ENCODE measurements at regions not wholly inside any gene's neighbourhood (a gene's known extent, or its start where the extent isn't known, plus 50 kb on each side); places are given as distances from the start of the nearest gene placed in this dataset.

DNA sequence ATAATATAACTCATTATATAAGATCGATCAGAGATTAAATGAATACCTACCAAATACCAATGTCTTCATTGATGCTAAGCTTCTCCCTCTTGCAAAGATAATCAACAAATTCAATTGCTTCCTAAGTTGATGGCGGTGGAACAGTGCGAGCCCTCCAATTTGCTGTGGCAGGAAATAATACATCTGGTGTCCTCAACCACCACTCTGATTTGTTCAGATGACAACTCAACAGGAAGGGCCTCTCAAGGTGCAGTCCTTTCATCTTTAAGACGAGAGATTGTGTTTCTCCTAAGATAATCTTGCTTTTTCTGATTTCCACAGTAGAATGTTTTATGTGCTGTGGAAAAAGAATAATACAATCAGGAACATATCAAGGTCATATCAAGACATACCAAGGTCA, 56.6 kb upstream of the IGFBP2 start:
- intact Hi-C loops (cut with DNase I) = no loop called here

DNA sequence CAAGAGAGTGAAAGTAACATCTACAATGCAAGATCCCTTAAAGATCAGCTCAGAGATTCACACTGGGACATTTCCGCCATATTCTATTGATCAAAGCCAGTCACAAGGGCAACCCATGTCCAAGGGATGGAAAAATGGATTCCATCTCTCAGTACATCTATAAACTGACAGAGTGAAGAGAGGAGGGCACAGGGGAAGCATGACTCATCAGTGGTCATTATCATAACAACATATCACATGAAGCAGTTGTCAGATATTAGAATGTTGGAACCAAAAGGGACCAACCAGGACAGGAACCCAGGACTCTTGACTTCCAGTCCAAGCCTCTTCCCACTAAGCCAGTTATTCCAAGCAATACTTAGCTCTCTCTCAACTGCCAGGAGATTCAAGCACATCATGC, 54.9 kb upstream of the IGFBP2 start:
- H3K4me1 ChIP-seq (ENCODE audit: control insufficient read depth, insufficient read depth, low read length) = peaks cover 2% of the 10 kb centered on the region
- intact Hi-C loops (cut with DNase I) = no loop called here
- DNase-seq (no peak), ATAC-seq (no peak)
- 95% methylated on average over 1 of the region's 1 CpG for WGBS
- no peaks in the 10 kb centered on the region for H3K9me3 ChIP-seq (ENCODE audit: control insufficient read depth, low read length)
- H3K4me3 ChIP-seq (ENCODE audit: low read length) = no peak overlapping the region
- no peak overlapping the region for H3K27ac ChIP-seq (ENCODE audit: low read length)
- H3K27me3 ChIP-seq (ENCODE audit: control insufficient read depth, insufficient read depth) = no peaks in the 10 kb centered on the region

More for the DNA sequence above, 56.6 kb upstream of the IGFBP2 start:
- Histone ChIP-seq H3K4me3 (ENCODE audit: low read length) (no peak overlapping the region), H3K4me1 (ENCODE audit: control insufficient read depth, insufficient read depth, low read length) (peaks cover 5% of the 10 kb centered on the region), H3K27ac (ENCODE audit: low read length) (no peak overlapping the region), H3K27me3 (ENCODE audit: control insufficient read depth, insufficient read depth) (no peaks in the 10 kb centered on the region), H3K9me3 (ENCODE audit: control insufficient read depth, low read length) (no peaks in the 10 kb centered on the region)
- no peak for ATAC-seq
- WGBS = 85% methylated on average over 4 of the region's 4 CpGs
- no peak for DNase-seq

DNA sequence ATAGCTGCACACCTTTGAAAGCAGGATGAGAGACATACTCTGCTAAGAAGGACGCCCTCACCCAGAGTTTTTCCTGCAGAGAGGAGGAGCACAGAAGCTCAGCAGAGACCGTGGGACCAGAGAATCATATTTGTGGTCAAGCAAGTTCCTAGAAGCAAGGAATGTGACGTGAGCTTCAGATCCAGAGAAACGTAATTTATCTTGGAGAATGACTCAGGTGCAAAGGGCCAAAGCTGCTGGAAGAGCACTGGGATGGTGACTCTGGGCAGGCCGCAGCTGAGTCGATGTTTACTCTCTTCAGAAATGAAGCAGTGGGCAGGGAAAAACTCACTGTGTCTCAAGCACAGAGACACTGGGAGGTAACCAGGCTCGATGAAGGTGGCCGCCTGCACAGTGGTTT, 50.1 kb upstream of the IGFBP2 start:
- no peak for DNase-seq
- Histone ChIP-seq H3K27me3 (ENCODE audit: control insufficient read depth, insufficient read depth) (no peaks in the 10 kb centered on the region), H3K4me3 (ENCODE audit: low read length) (no peak overlapping the region), H3K9me3 (ENCODE audit: control insufficient read depth, low read length) (no peaks in the 10 kb centered on the region), H3K27ac (ENCODE audit: low read length) (no peak overlapping the region), H3K4me1 (ENCODE audit: control insufficient read depth, insufficient read depth, low read length) (no peaks in the 10 kb centered on the region)
- no peak for ATAC-seq
- 90% methylated on average over 8 of the region's 8 CpGs for WGBS
- intact Hi-C loops (cut with DNase I) = no loop called here
